ENCODE measurements at regions not wholly inside any gene's neighbourhood (a gene's known extent, or its start where the extent isn't known, plus 50 kb on each side); places are given as distances from the start of the nearest gene placed in this dataset.

DNA sequence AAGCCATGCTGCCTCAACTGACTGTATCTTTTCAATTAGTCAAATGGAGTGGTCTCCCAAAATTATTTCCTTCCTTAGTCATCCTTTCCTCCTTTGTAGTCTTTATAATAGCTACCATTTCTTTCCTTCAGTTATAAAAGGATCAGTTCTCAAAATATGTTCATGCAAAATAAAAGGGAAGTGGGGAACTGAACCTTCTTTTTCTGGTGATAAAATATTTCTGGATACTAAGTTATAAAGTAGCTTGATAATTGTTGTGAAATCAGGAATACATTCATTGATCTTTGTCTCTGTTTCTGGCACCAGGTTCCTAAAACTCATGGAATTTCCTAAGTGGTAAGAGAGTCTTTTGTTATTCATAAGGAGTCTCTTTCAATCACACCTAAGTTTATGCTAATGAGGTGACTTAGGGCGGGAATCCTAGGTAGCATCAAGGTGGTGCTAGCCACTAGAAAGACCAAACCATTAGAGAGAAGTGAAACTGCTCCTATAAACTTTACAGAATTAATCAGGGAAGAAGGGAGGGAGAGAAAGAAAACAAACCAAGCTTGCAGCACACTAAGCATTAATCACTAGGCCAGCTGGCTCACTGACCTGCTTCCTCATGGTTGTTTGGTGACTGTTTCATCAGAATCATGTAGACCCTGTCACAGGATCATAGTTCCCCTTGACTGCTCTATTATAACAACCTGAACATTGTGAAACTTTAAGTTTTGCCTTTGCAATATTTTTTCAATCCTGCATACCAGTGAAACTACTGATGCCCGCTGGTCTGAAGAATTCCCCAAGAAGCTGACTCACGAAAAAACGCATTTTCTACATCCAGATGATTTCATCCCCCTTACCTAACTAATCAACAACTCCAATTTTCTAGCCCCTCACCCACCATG lies 161.6 kb upstream of the PTBP2 start:
- no peak for TF ChIP-seq POLR2AphosphoS5 (IDR thresholded peaks at IDR 0.05; ENCODE audit: control insufficient read depth, insufficient read depth, low read depth, low read length)
- TF ChIP-seq BRF1 (IDR thresholded peaks at IDR 0.05; ENCODE audit: borderline replicate concordance, extremely low read depth, insufficient read length): no peak
- TF ChIP-seq, protein P1, sequence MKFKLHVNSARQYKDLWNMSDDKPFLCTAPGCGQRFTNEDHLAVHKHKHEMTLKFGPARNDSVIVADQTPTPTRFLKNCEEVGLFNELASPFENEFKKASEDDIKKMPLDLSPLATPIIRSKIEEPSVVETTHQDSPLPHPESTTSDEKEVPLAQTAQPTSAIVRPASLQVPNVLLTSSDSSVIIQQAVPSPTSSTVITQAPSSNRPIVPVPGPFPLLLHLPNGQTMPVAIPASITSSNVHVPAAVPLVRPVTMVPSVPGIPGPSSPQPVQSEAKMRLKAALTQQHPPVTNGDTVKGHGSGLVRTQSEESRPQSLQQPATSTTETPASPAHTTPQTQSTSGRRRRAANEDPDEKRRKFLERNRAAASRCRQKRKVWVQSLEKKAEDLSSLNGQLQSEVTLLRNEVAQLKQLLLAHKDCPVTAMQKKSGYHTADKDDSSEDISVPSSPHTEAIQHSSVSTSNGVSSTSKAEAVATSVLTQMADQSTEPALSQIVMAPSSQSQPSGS (CRISPR knock-in tag; IDR thresholded peaks at IDR 0.05): no peak
- no peak for TF ChIP-seq ZNF232 (CRISPR knock-in tag; IDR thresholded peaks at IDR 0.05)
